ENCODE measurements at regions not wholly inside any gene's neighbourhood (a gene's known extent, or its start where the extent isn't known, plus 50 kb on each side); places are given as distances from the start of the nearest gene placed in this dataset.
A peak's percentile ranks its signal among the peaks of the same experiment; 100 is the strongest.

- no peaks in the 10 kb centered on the region for H3K27me3 ChIP-seq (ENCODE audit: control insufficient read depth, insufficient read depth, low read length)
- no peak for TF ChIP-seq CTCF (IDR thresholded peaks at IDR 0.05; ENCODE audit: insufficient read depth, low read length, poor library complexity, severe bottlenecking)
- peaks cover 2% of the 10 kb centered on the region for H3K36me3 ChIP-seq (ENCODE audit: control insufficient read depth, insufficient read depth, low read length)
- no peak overlapping the region for H3K4me3 ChIP-seq (ENCODE audit: low read depth, low read length)
- no peak for DNase-seq (ENCODE audit: low read depth)
Observed at GRCh38 chr2:176502619-176503018, 233.4 kb downstream of the MTX2 start.

- Histone ChIP-seq H3K36me3 (ENCODE audit: control insufficient read depth, insufficient read depth, low read length) (peaks cover 2% of the 10 kb centered on the region), H3K27me3 (ENCODE audit: control insufficient read depth, insufficient read depth, low read length) (no peaks in the 10 kb centered on the region), H3K4me3 (ENCODE audit: low read depth, low read length) (no peak overlapping the region)
- no peak for TF ChIP-seq CTCF (IDR thresholded peaks at IDR 0.05; ENCODE audit: insufficient read depth, low read length, poor library complexity, severe bottlenecking)
- no peak for DNase-seq (ENCODE audit: low read depth)
Observed at GRCh38 chr2:176503776-176504175, 234.5 kb downstream of the MTX2 start.

- no peaks in the 10 kb centered on the region for H3K27me3 ChIP-seq (ENCODE audit: control insufficient read depth, insufficient read depth, low read length)
- no peak overlapping the region for H3K4me3 ChIP-seq (ENCODE audit: low read depth, low read length)
- H3K36me3 ChIP-seq (ENCODE audit: control insufficient read depth, insufficient read depth, low read length): peaks cover 2% of the 10 kb centered on the region
- DNase-seq (ENCODE audit: low read depth): no peak
- no peak for TF ChIP-seq CTCF (IDR thresholded peaks at IDR 0.05; ENCODE audit: insufficient read depth, low read length, poor library complexity, severe bottlenecking)
Observed at GRCh38 chr2:176504440-176504839, 235.2 kb downstream of the MTX2 start.

- TF ChIP-seq CTCF (IDR thresholded peaks at IDR 0.05; ENCODE audit: insufficient read depth, low read length, poor library complexity, severe bottlenecking): no peak
- DNase-seq (ENCODE audit: low read depth): peak; percentile 41
- Histone ChIP-seq H3K36me3 (ENCODE audit: control insufficient read depth, insufficient read depth, low read length) (no peaks in the 10 kb centered on the region), H3K4me3 (ENCODE audit: low read depth, low read length) (no peak overlapping the region), H3K27me3 (ENCODE audit: control insufficient read depth, insufficient read depth, low read length) (no peaks in the 10 kb centered on the region)
Observed at GRCh38 chr2:176507786-176508185, 238.5 kb downstream of the MTX2 start.

- H3K27me3 ChIP-seq (ENCODE audit: control insufficient read depth, insufficient read depth, low read length): no peaks in the 10 kb centered on the region
- no peak for TF ChIP-seq CTCF (IDR thresholded peaks at IDR 0.05; ENCODE audit: insufficient read depth, low read length, poor library complexity, severe bottlenecking)
- DNase-seq (ENCODE audit: low read depth): no peak
Observed at GRCh38 chr2:176508374-176508773, 239.1 kb downstream of the MTX2 start.

GRCh38 chr2:176508984-176509740 lies 239.9 kb downstream of the MTX2 start:
- no peak overlapping the region for H3K4me3 ChIP-seq (ENCODE audit: low read depth, low read length)
- no peak for TF ChIP-seq CTCF (IDR thresholded peaks at IDR 0.05; ENCODE audit: insufficient read depth, low read length, poor library complexity, severe bottlenecking)
- H3K27me3 ChIP-seq (ENCODE audit: control insufficient read depth, insufficient read depth, low read length): no peaks in the 10 kb centered on the region
- peak; percentile 89 for DNase-seq (ENCODE audit: low read depth)
- no peaks in the 10 kb centered on the region for H3K36me3 ChIP-seq (ENCODE audit: control insufficient read depth, insufficient read depth, low read length)

More at GRCh38 chr2:176508374-176508773, 239.1 kb downstream of the MTX2 start:
- Histone ChIP-seq H3K4me3 (ENCODE audit: low read depth, low read length) (no peak overlapping the region), H3K36me3 (ENCODE audit: control insufficient read depth, insufficient read depth, low read length) (no peaks in the 10 kb centered on the region)
